Esophagus squamous epithelium (tissue), 4 donors: ENCODE measurements at regions not wholly inside any gene's neighbourhood (a gene's known extent, or its start where the extent isn't known, plus 50 kb on each side); places are given as distances from the start of the nearest gene placed in this dataset.
"Not testable (repeated sequence)": the region's sequence is repeated elsewhere in the genome, so short reads cannot be mapped to it uniquely, and the experiment has no call there.

Source experiments
- POLR2A ChIP-seq, 4 donors: fragments of 450-650 bp; IDR thresholded peaks; one replicate each; pipeline ENCODE4 v1.6.1; 2017; ENCODE audit warnings: antibody characterized with exemption in 4 of 4, mild to moderate bottlenecking in 4 of 4, moderate library complexity in 3 of 4
- TF ChIP-seq, protein P1 (sequence below), 6 experiments: fragments of 450-650 bp in 4 of 6; fragments of 200-600 bp in 2 of 6; sonication (generic) in 2 of 6; IDR thresholded peaks; one replicate each; pipeline ENCODE4 v1.5.1; 2016 to 2019; ENCODE audit warnings: antibody characterized with exemption in 6 of 6, mild to moderate bottlenecking in 4 of 6, moderate library complexity in 4 of 6

GRCh38 chr20:53882438-53882986, 187.9 kb downstream of the BCAS1 start:
- TF ChIP-seq, protein P1, sequence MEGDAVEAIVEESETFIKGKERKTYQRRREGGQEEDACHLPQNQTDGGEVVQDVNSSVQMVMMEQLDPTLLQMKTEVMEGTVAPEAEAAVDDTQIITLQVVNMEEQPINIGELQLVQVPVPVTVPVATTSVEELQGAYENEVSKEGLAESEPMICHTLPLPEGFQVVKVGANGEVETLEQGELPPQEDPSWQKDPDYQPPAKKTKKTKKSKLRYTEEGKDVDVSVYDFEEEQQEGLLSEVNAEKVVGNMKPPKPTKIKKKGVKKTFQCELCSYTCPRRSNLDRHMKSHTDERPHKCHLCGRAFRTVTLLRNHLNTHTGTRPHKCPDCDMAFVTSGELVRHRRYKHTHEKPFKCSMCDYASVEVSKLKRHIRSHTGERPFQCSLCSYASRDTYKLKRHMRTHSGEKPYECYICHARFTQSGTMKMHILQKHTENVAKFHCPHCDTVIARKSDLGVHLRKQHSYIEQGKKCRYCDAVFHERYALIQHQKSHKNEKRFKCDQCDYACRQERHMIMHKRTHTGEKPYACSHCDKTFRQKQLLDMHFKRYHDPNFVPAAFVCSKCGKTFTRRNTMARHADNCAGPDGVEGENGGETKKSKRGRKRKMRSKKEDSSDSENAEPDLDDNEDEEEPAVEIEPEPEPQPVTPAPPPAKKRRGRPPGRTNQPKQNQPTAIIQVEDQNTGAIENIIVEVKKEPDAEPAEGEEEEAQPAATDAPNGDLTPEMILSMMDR (IDR thresholded peaks at IDR 0.05): not testable (repeated sequence)
- TF ChIP-seq POLR2A (IDR thresholded peaks at IDR 0.05): not testable (repeated sequence)
